ENCODE measurements at regions not wholly inside any gene's neighbourhood (a gene's known extent, or its start where the extent isn't known, plus 50 kb on each side); places are given as distances from the start of the nearest gene placed in this dataset.

DNA sequence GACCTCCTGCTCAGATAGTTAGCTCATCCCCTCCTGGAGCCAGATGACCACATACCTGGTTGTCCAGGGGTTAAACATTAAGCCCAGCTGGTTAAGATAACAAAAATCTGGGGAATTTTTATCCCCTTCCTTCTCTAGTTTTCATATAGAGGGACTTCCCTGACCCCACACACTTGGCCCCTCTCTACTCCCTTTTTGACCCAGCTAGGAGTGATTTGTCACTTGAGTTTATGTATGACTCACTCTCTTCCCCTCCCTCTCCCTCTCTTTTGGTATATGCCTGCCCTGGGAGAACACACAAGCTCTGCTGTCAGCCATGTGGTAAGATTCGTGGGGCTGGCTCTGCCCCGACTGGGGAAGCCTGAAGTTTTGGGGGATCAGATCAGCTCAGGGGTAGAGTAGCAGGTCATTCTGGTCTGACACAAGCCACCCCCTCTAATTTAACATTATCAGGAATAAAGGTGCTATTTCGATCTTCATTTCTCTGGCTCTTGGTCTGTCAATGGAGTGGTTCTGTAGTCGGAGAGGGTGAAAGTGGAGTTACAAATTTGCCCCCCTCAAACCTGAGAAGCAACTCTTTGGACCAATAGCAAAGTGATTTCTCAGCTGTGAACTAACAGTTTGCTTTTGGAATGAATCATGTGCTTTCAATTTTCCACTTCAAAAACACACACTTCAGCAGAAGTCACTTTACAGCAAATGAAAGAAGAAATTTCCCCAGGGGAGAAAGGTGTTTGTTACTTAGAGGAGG, 415.3 kb upstream of the CADM1 start:
- Histone ChIP-seq H3F3A (replicated peaks; ENCODE audit: low read depth) (no peaks in the 10 kb centered on the region), H2AFZ (no peak overlapping the region), H3K79me2 (replicated peaks; ENCODE audit: insufficient read depth) (no peaks in the 10 kb centered on the region), H3K27me3 (ENCODE audit: insufficient read depth) (no peaks in the 10 kb centered on the region), H3K4me1 (ENCODE audit: insufficient read depth) (no peaks in the 10 kb centered on the region), H4K20me1 (replicated peaks; ENCODE audit: insufficient read depth) (no peaks in the 10 kb centered on the region), H3K27ac (ENCODE audit: low read depth) (no peak overlapping the region), H3K4me2 (no peak overlapping the region), H3K36me3 (ENCODE audit: insufficient read depth) (no peaks in the 10 kb centered on the region), H3K4me3 (no peak overlapping the region), H3K9me2 (ENCODE audit: insufficient read depth) (no peaks in the 10 kb centered on the region)
- no peaks in the 10 kb centered on the region for H3K9me3 Mint-ChIP-seq
- no peaks in the 10 kb centered on the region for H3K27me3 Mint-ChIP-seq (ENCODE audit: insufficient read depth, low read depth, poor library complexity)
- DNase-seq (ENCODE audit: low spot score) (no peak), ATAC-seq (peak; percentile 40; the same call in 1 of the 3 replicates)
- no peak overlapping the region for H3K27ac Mint-ChIP-seq
- TF ChIP-seq REST (IDR thresholded peaks at IDR 0.05; ENCODE audit: unreplicated experiment) (no peak), ETS1 (IDR thresholded peaks at IDR 0.05) (no peak), ZNF114 (CRISPR knock-in tag; IDR thresholded peaks at IDR 0.05) (no peak), JUNB (IDR thresholded peaks at IDR 0.05; ENCODE audit: unreplicated experiment) (no peak), POLR2AphosphoS5 (IDR thresholded peaks at IDR 0.05; ENCODE audit: low read depth) (no peak), NANOG (IDR thresholded peaks at IDR 0.05; ENCODE audit: borderline replicate concordance) (no peak), CREB1 (CRISPR knock-in tag; IDR thresholded peaks at IDR 0.05; ENCODE audit: low read depth) (no peak), EZH2phosphoT487 (IDR thresholded peaks at IDR 0.05; ENCODE audit: unreplicated experiment) (no peak), ZNF331 (CRISPR knock-in tag; IDR thresholded peaks at IDR 0.05; ENCODE audit: low read depth) (no peak)
- TF ChIP-seq, protein P1, sequence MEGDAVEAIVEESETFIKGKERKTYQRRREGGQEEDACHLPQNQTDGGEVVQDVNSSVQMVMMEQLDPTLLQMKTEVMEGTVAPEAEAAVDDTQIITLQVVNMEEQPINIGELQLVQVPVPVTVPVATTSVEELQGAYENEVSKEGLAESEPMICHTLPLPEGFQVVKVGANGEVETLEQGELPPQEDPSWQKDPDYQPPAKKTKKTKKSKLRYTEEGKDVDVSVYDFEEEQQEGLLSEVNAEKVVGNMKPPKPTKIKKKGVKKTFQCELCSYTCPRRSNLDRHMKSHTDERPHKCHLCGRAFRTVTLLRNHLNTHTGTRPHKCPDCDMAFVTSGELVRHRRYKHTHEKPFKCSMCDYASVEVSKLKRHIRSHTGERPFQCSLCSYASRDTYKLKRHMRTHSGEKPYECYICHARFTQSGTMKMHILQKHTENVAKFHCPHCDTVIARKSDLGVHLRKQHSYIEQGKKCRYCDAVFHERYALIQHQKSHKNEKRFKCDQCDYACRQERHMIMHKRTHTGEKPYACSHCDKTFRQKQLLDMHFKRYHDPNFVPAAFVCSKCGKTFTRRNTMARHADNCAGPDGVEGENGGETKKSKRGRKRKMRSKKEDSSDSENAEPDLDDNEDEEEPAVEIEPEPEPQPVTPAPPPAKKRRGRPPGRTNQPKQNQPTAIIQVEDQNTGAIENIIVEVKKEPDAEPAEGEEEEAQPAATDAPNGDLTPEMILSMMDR (conservative IDR thresholded peaks at IDR 0.05; ENCODE audit: low read depth in 2 of 2), result no peak
- no peak overlapping the region for H3K4me3 Mint-ChIP-seq
- no peaks in the 10 kb centered on the region for H3K36me3 Mint-ChIP-seq (ENCODE audit: low read depth)
- peaks cover 6% of the 10 kb centered on the region; the same call in 1 of the 3 replicates for H3K4me1 Mint-ChIP-seq
